Spleen (tissue), 11 donors: ENCODE measurements at regions not wholly inside any gene's neighbourhood (a gene's known extent, or its start where the extent isn't known, plus 50 kb on each side); places are given as distances from the start of the nearest gene placed in this dataset.

ENCODE experiments used
- DNase-seq: peaks from one replicate; pipeline ENCODE4 v3.0.0-alpha.2; 2020
- H3K27ac ChIP-seq, 8 donors: fragments of 200-600 bp; sonication (generic) in 7 of 8; 1 replicate in 4 of 8; 2 replicates in 4 of 8; pipeline versions ENCODE4 v1.5.0 to v1.8.0; 2016 to 2021; ENCODE audit warnings: inconsistent platforms in 4 of 8, mild to moderate bottlenecking in 4 of 8, moderate library complexity in 1 of 8
- H3K27me3 ChIP-seq, 7 donors: fragments of 200-600 bp; sonication (generic) in 6 of 7; replicated peaks in 1 of 7; 1 replicate in 4 of 7; 2 replicates in 3 of 7; pipeline versions ENCODE4 v1.5.0 to v1.8.0; 2016 to 2021; ENCODE audit warnings: inconsistent platforms in 3 of 7, mild to moderate bottlenecking in 1 of 7
- H3K36me3 ChIP-seq, 6 donors: fragments of 200-600 bp; sonication (generic) in 5 of 6; 1 replicate in 4 of 6; 2 replicates in 2 of 6; pipeline versions ENCODE4 v1.5.0 to v1.8.0; 2016 to 2021; ENCODE audit warnings: inconsistent platforms in 2 of 6
- H3K4me1 ChIP-seq, 6 donors: fragments of 200-600 bp; sonication (generic) in 5 of 6; 1 replicate in 3 of 6; 2 replicates in 3 of 6; pipeline versions ENCODE4 v1.5.0 to v1.8.0; 2016 to 2021; ENCODE audit warnings: inconsistent platforms in 3 of 6
- H3K4me3 ChIP-seq, 8 donors: fragments of 200-600 bp; sonication (generic) in 7 of 8; 1 replicate in 4 of 8; 2 replicates in 4 of 8; pipeline versions ENCODE4 v1.5.0 to v1.8.0; 2016 to 2021; ENCODE audit warnings: inconsistent platforms in 4 of 8, mild to moderate bottlenecking in 4 of 8, moderate library complexity in 2 of 8
- H3K9me3 ChIP-seq, 8 donors: fragments of 200-600 bp; sonication (generic) in 7 of 8; 1 replicate in 4 of 8; 2 replicates in 4 of 8; pipeline versions ENCODE4 v1.5.0 to v1.8.0; 2016 to 2021; ENCODE audit warnings: inconsistent platforms in 4 of 8
- CTCF ChIP-seq, 11 experiments: fragments of 200-600 bp in 7 of 11; fragments of 450-650 bp in 4 of 11; sonication (generic) in 4 of 11; IDR thresholded peaks in 8 of 11; conservative IDR thresholded peaks in 3 of 11; 1 replicate in 7 of 11; 2 replicates in 4 of 11; pipeline versions ENCODE4 v1.4.0 to v1.8.0; 2016 to 2021; ENCODE audit warnings: antibody characterized with exemption in 11 of 11, inconsistent platforms in 4 of 11, mild to moderate bottlenecking in 1 of 11
- POLR2A ChIP-seq, 3 donors: fragments of 450-650 bp; IDR thresholded peaks; one replicate each; pipeline ENCODE4 v1.5.1; 2017; ENCODE audit warnings: antibody characterized with exemption in 3 of 3, mild to moderate bottlenecking in 1 of 3
- POLR2AphosphoS5 ChIP-seq, 3 donors: sonication (generic); formaldehyde crosslinking; IDR thresholded peaks; one replicate each; pipeline ENCODE4 v1.5.1; 2017; ENCODE audit warnings: antibody characterized with exemption in 3 of 3
- WGBS, 5 donors: extraction: QIAGEN DNeasy Blood & Tissue Kit in 3 of 5; methylation state at CpG; one replicate each; pipeline versions ENCODE4 v1.1.5 to v1.1.7; 2013 to 2018; 5-methylcytosine and 5-hydroxymethylcytosine counted together
- intact Hi-C: fragments of 100-400 bp; cut with DNase I; formaldehyde crosslinking; loops from one replicate; pipeline ENCODE4 v1.15.0; 2023; ENCODE audit warnings: low total_unique reads
- donor health status: healthy with polysubstance abuse.
- donor health status: DM: no; HTN: no; CAD: no; lungs with moderate emphysema.
- donor health status: DM: no; HTN: no; CAD: no.
- donor health status: Bipolar disorder and iron deficiency.
- donor health status: healthy.
- donor health status: DM: no; HTN: no; CAD: no.
- donor health status: DM: yes; HTN: yes; CAD: no.

GRCh38 chr6:85798931-85799652, 156.4 kb upstream of the SYNCRIP start:
- H3K36me3 ChIP-seq: no peaks in the 10 kb centered on the region
- H3K27ac ChIP-seq: no peak overlapping the region
- H3K9me3 ChIP-seq: no peaks in the 10 kb centered on the region
- no peak overlapping the region for H3K4me3 ChIP-seq
- DNase-seq: no peak
- 88 to 95% (median 91%) methylated on average over 4 of the region's 4 CpGs for WGBS, 5 donors
- intact Hi-C loops: no loop called here
- no peaks in the 10 kb centered on the region for H3K4me1 ChIP-seq
- no peaks in the 10 kb centered on the region for H3K27me3 ChIP-seq
- TF ChIP-seq POLR2AphosphoS5 (IDR thresholded peaks at IDR 0.05): no peak
- TF ChIP-seq POLR2A (IDR thresholded peaks at IDR 0.05): no peak
- no peak for TF ChIP-seq CTCF (IDR thresholded peaks at IDR 0.05 in 8 of 11, conservative IDR thresholded peaks at IDR 0.05 in 3 of 11)

DNA sequence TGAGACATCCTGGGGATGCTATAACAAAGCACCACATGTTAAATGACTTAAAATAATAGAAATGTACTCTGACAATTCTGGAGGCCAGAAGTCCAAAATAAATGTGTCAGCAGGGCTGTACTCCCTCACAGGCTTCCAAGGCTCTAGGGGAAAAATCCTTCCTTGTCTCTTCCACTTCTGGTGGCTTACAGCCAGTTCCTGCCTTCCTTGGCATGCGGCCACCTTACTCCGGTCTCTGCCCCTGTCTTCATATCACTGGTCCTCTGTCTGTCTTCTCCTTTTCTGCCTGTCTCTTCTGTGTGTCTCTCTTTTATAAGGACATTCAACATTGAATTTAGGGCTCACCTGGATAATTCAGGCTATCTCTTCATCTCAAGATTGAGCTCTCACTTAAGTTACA, 155.3 kb upstream of the SYNCRIP start:
- intact Hi-C loops: no loop called here
- DNase-seq: no peak
- WGBS, 5 donors: 69 to 88% (median 75%) methylated on average over 2 of the region's 2 CpGs

DNA sequence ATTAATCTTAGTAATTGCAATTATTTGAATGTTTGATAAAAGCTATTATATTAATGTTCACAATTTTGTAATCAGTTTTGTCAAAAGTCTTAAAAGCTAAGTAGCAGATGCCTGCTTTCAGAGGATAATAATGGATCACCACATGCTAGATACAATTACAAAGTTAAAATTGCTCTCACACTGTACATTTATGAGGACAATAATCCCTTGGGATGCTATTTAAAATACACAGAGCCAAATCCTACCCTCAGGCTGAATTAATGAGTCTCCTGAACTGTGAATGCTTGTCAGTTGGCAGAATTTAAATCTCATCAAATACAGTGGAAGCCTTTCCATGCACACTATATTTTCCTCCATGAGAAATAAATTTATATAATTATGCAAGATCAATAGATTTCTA, 153.3 kb upstream of the SYNCRIP start:
- intact Hi-C loops: no loop called here
- no peak for DNase-seq
- Histone ChIP-seq H3K36me3 (no peaks in the 10 kb centered on the region), H3K27ac (no peak overlapping the region), H3K4me3 (no peak overlapping the region), H3K4me1 (no peaks in the 10 kb centered on the region), H3K27me3 (no peaks in the 10 kb centered on the region), H3K9me3 (peaks cover 0 to 13% (median 4%) of the 10 kb centered on the region in 8 donors)
- TF ChIP-seq CTCF (IDR thresholded peaks at IDR 0.05 in 8 of 11, conservative IDR thresholded peaks at IDR 0.05 in 3 of 11) (no peak), POLR2AphosphoS5 (IDR thresholded peaks at IDR 0.05) (no peak), POLR2A (IDR thresholded peaks at IDR 0.05) (no peak)

More for the DNA sequence above, 155.3 kb upstream of the SYNCRIP start:
- no peaks in the 10 kb centered on the region for H3K9me3 ChIP-seq
- no peaks in the 10 kb centered on the region for H3K36me3 ChIP-seq
- no peak overlapping the region for H3K27ac ChIP-seq
- no peak overlapping the region for H3K4me3 ChIP-seq
- no peaks in the 10 kb centered on the region for H3K4me1 ChIP-seq
- H3K27me3 ChIP-seq: no peaks in the 10 kb centered on the region
- no peak for TF ChIP-seq POLR2A (IDR thresholded peaks at IDR 0.05)
- TF ChIP-seq CTCF (IDR thresholded peaks at IDR 0.05 in 8 of 11, conservative IDR thresholded peaks at IDR 0.05 in 3 of 11): no peak
- no peak for TF ChIP-seq POLR2AphosphoS5 (IDR thresholded peaks at IDR 0.05)

GRCh38 chr6:85792254-85792653, 149.6 kb upstream of the SYNCRIP start:
- peaks cover 0 to 49% (median 29%) of the 10 kb centered on the region in 8 donors for H3K9me3 ChIP-seq
- TF ChIP-seq POLR2AphosphoS5 (IDR thresholded peaks at IDR 0.05) (no peak), CTCF (IDR thresholded peaks at IDR 0.05 in 8 of 11, conservative IDR thresholded peaks at IDR 0.05 in 3 of 11) (no peak), POLR2A (IDR thresholded peaks at IDR 0.05) (no peak)
- no peak for DNase-seq
- H3K4me3 ChIP-seq: no peak overlapping the region
- no peaks in the 10 kb centered on the region for H3K27me3 ChIP-seq
- no peak overlapping the region for H3K27ac ChIP-seq
- no peaks in the 10 kb centered on the region for H3K36me3 ChIP-seq
- WGBS, 5 donors: 63 to 79% (median 74%) methylated on average over 1 of the region's 1 CpG
- intact Hi-C loops: no loop called here
- H3K4me1 ChIP-seq: no peaks in the 10 kb centered on the region
